OCI-LY7 (cell line): ENCODE measurements at regions not wholly inside any gene's neighbourhood (a gene's known extent, or its start where the extent isn't known, plus 50 kb on each side); places are given as distances from the start of the nearest gene placed in this dataset.

Experiments used
- BruUV-seq: library from RNA; stranded (reverse); fragments of 400-500 nt; replicated peaks from 2 replicates; lab custom pipeline; 2021; lab: Mats Ljungman, UMichigan
- CTCF ChIA-PET: fragments of 300-600 bp; sonication (Branson Sonifier 250); formaldehyde crosslinking; loops from one replicate; lab custom pipeline; 2022; ENCODE audit warnings: antibody characterized with exemption; ENCODE audit not compliant: unreplicated experiment; lab: Charles Lee
- POLR2A ChIA-PET: fragments of 300-600 bp; sonication (Branson Sonifier 250); formaldehyde crosslinking; loops from one replicate; lab custom pipeline; 2022; ENCODE audit warnings: antibody characterized with exemption; lab: Charles Lee
- DNase-seq: peaks from one replicate; pipeline ENCODE4 v3.0.0-alpha.2; 2015; ENCODE audit warnings: low spot score
- H2AFZ ChIP-seq: fragments of 200-600 bp; sonication (generic), shearing (Covaris generic); 2 replicates; pipeline ENCODE4 v1.6.1; 2014; ENCODE audit warnings: mild to moderate bottlenecking, antibody characterized with exemption, low read length, moderate library complexity
- H3K27ac ChIP-seq: fragments of 200-600 bp; sonication (generic); 2 replicates; pipeline ENCODE4 v1.5.1; 2014; ENCODE audit warnings: mixed run types, low read depth, mild to moderate bottlenecking, moderate library complexity, low read length, inconsistent platforms; ENCODE audit not compliant: poor library complexity, severe bottlenecking
- H3K36me3 ChIP-seq: fragments of 200-600 bp; sonication (generic); 2 replicates; pipeline ENCODE4 v1.6.1; 2014; ENCODE audit warnings: mild to moderate bottlenecking, antibody characterized with exemption, low read length, moderate library complexity, mixed read lengths; ENCODE audit not compliant: insufficient read depth
- H3K4me1 ChIP-seq: fragments of 200-600 bp; sonication (generic); 2 replicates; pipeline ENCODE4 v1.5.1; 2014; ENCODE audit warnings: mild to moderate bottlenecking, low read length; ENCODE audit not compliant: insufficient read depth, poor library complexity, severe bottlenecking
- H3K4me2 ChIP-seq: fragments of 200-600 bp; sonication (generic); 2 replicates; pipeline ENCODE4 v1.6.1; 2014; ENCODE audit warnings: mild to moderate bottlenecking, low read length
- H3K4me3 ChIP-seq: fragments of 200-600 bp; sonication (generic); 2 replicates; pipeline ENCODE4 v1.5.1; 2014; ENCODE audit warnings: mild to moderate bottlenecking, low read depth, low read length; ENCODE audit not compliant: poor library complexity, severe bottlenecking
- H3K79me2 ChIP-seq: fragments of 200-600 bp; sonication (generic); 2 replicates; pipeline ENCODE4 v1.6.1; 2016; ENCODE audit warnings: low read depth, mild to moderate bottlenecking, low read length, moderate library complexity, mixed read lengths; ENCODE audit not compliant: insufficient read depth
- H3K9me2 ChIP-seq: fragments of 200-600 bp; sonication (generic); 2 replicates; pipeline ENCODE4 v1.6.1; 2016; ENCODE audit warnings: mild to moderate bottlenecking, low read length, mixed read lengths; ENCODE audit not compliant: insufficient read depth
- H3K9me3 ChIP-seq: fragments of 200-600 bp; sonication (generic); 2 replicates; pipeline ENCODE4 v1.6.1; 2014; ENCODE audit warnings: mild to moderate bottlenecking, mixed run types, low read length, mixed read lengths
- H4K20me1 ChIP-seq: fragments of 200-600 bp; sonication (generic); 2 replicates; pipeline ENCODE4 v1.6.1; 2014; ENCODE audit warnings: mild to moderate bottlenecking, antibody characterized with exemption, low read length, moderate library complexity, mixed read lengths; ENCODE audit not compliant: insufficient read depth
- EZH2phosphoT487 ChIP-seq: fragments of 200-600 bp; sonication (generic); IDR thresholded peaks from 2 replicates; pipeline ENCODE4 v1.6.1; 2018; ENCODE audit warnings: low read depth, borderline replicate concordance, mild to moderate bottlenecking, mixed run types, antibody characterized with exemption, low read length, moderate library complexity, mixed read lengths
- intact Hi-C: fragments of 100-400 bp; cut with micrococcal nuclease; formaldehyde crosslinking; loops from one replicate; pipeline ENCODE4 v1.10.0; 2022; ENCODE audit not compliant: unreplicated experiment
- TF ChIP-seq, protein P1 (sequence below): fragments of 200-600 bp; sonication (generic); conservative IDR thresholded peaks from 2 replicates; pipeline ENCODE4 v1.5.1; 2014; ENCODE audit warnings: mild to moderate bottlenecking, antibody characterized with exemption, low read length, moderate library complexity, mixed read lengths

DNA sequence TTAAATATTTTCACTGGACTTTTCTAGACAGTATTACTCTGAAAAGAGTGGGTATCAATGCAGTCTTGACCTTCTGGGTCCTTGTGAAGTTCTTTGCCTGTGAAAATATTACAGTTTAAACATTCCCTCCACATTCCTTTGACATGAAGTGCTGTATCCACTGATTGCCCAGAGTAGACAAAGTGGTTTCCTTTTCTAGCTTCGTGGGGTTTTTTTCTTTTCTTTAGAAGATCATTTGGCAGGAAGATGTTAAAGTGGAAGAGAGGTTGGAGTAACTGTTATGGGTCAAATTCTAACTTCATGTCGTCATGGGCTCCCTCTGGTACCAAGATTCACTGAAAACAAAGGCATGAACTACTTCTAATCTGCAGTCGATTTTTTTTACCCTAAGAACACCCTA is 496.9 kb downstream of the EPHA4 start:
- no peak for DNase-seq
- POLR2A ChIA-PET: interaction anchor here (0.7 to 1.1 kb wide), 2 partner anchors 18 to 1750 kb away, joined by 3 read pairs; no protein-coding TSS in a partner anchor
- intact Hi-C loops: no loop called here
- H3K9me2 ChIP-seq: no peaks in the 10 kb centered on the region
- CTCF ChIA-PET: no interaction called here
- H3K4me1 ChIP-seq: no peaks in the 10 kb centered on the region
- H2AFZ ChIP-seq: no peak overlapping the region
- H3K27ac ChIP-seq: no peak overlapping the region
- no peaks in the 10 kb centered on the region for H3K79me2 ChIP-seq
- H3K9me3 ChIP-seq: no peaks in the 10 kb centered on the region
- no peak for TF ChIP-seq EZH2phosphoT487
- H4K20me1 ChIP-seq: no peaks in the 10 kb centered on the region
- H3K4me2 ChIP-seq: no peak overlapping the region
- H3K36me3 ChIP-seq: no peaks in the 10 kb centered on the region
- H3K4me3 ChIP-seq: no peak overlapping the region
- BruUV-seq: no TSS peak

- no peaks in the 10 kb centered on the region for H3K9me2 ChIP-seq
- intact Hi-C loops: no loop called here
- ChIA-PET POLR2A (interaction anchor here (0.6 to 1.3 kb wide), 2 partner anchors 10 to 212 kb away, joined by 3 to 4 read pairs; no protein-coding TSS in a partner anchor), CTCF (no interaction called here)
- no peak overlapping the region for H3K27ac ChIP-seq
- no peak overlapping the region for H2AFZ ChIP-seq
- no peak overlapping the region for H3K4me2 ChIP-seq
- no peak overlapping the region for H3K4me3 ChIP-seq
- no peaks in the 10 kb centered on the region for H3K36me3 ChIP-seq
- no peaks in the 10 kb centered on the region for H3K4me1 ChIP-seq
- no peaks in the 10 kb centered on the region for H4K20me1 ChIP-seq
- DNase-seq: no peak
- TF ChIP-seq, protein P1, sequence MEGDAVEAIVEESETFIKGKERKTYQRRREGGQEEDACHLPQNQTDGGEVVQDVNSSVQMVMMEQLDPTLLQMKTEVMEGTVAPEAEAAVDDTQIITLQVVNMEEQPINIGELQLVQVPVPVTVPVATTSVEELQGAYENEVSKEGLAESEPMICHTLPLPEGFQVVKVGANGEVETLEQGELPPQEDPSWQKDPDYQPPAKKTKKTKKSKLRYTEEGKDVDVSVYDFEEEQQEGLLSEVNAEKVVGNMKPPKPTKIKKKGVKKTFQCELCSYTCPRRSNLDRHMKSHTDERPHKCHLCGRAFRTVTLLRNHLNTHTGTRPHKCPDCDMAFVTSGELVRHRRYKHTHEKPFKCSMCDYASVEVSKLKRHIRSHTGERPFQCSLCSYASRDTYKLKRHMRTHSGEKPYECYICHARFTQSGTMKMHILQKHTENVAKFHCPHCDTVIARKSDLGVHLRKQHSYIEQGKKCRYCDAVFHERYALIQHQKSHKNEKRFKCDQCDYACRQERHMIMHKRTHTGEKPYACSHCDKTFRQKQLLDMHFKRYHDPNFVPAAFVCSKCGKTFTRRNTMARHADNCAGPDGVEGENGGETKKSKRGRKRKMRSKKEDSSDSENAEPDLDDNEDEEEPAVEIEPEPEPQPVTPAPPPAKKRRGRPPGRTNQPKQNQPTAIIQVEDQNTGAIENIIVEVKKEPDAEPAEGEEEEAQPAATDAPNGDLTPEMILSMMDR: no peak
- no peak for TF ChIP-seq EZH2phosphoT487
- no peaks in the 10 kb centered on the region for H3K79me2 ChIP-seq
- H3K9me3 ChIP-seq: no peaks in the 10 kb centered on the region
- no TSS peak for BruUV-seq
These were observed 494.9 kb downstream of the EPHA4 start for GRCh38 chr2:221077251-221077650.

DNA sequence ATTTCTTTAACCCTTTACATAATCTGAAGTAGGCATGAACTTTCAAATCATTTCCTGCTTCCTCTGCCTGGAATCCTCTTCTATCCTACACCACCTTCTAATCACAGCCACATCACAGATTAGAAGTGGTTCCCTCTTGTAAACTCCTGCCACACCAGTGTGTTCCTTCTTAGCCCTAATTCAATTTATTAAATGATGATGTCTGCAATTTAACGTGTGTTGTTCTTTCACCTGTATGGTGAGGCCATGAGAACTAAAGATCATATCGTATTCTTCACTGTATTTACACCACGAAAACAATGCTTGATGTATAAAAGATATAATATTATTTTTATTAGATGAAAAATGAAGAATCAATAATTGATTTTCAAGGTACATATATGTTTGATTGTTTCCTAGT is 494.3 kb downstream of the EPHA4 start:
- POLR2A ChIA-PET: interaction anchor here (1.3 kb wide), 1 partner anchor 10 kb away, joined by 3 read pairs; no protein-coding TSS in a partner anchor
- Histone ChIP-seq H3K36me3 (no peaks in the 10 kb centered on the region), H3K4me1 (no peaks in the 10 kb centered on the region), H3K4me2 (no peak overlapping the region), H3K79me2 (no peaks in the 10 kb centered on the region), H3K4me3 (no peak overlapping the region), H3K9me2 (no peaks in the 10 kb centered on the region), H3K9me3 (no peaks in the 10 kb centered on the region), H3K27ac (no peak overlapping the region), H4K20me1 (no peaks in the 10 kb centered on the region), H2AFZ (no peak overlapping the region)
- intact Hi-C loops: no loop called here
- DNase-seq: no peak
- TF ChIP-seq EZH2phosphoT487: no peak
- TF ChIP-seq, protein P1: no peak
- CTCF ChIA-PET: no interaction called here
- BruUV-seq: no TSS peak
